ENCODE measurements at regions not wholly inside any gene's neighbourhood (a gene's known extent, or its start where the extent isn't known, plus 50 kb on each side); places are given as distances from the start of the nearest gene placed in this dataset.

GRCh38 chr6:163651426-163651825 is 236.9 kb downstream of the QKI start:
- Histone ChIP-seq H3K4me3 (ENCODE audit: low read depth, low read length) (no peak overlapping the region), H3K27me3 (ENCODE audit: control insufficient read depth, insufficient read depth, low read length) (no peaks in the 10 kb centered on the region), H3K9ac (ENCODE audit: low read length) (no peak overlapping the region)

GRCh38 chr6:163648868-163649267 is 234.3 kb downstream of the QKI start:
- H3K4me3 ChIP-seq (ENCODE audit: low read depth, low read length): no peak overlapping the region
- H3K4me1 ChIP-seq (ENCODE audit: control insufficient read depth, insufficient read depth, low read length): no peaks in the 10 kb centered on the region; the same call in 1 of the 2 replicates
- H3K9me3 ChIP-seq (ENCODE audit: control insufficient read depth, insufficient read depth, low read depth, low read length): no peaks in the 10 kb centered on the region
- no peak overlapping the region for H3K27ac ChIP-seq (ENCODE audit: low read depth, low read length)
- H3K9ac ChIP-seq (ENCODE audit: low read length): no peak overlapping the region
- H3K27me3 ChIP-seq (ENCODE audit: control insufficient read depth, insufficient read depth, low read length): no peaks in the 10 kb centered on the region
- no peaks in the 10 kb centered on the region for H3K36me3 ChIP-seq (ENCODE audit: control insufficient read depth, insufficient read depth, low read length)

More at GRCh38 chr6:163651426-163651825, 236.9 kb downstream of the QKI start:
- H3K9me3 ChIP-seq (ENCODE audit: control insufficient read depth, insufficient read depth, low read depth, low read length): no peaks in the 10 kb centered on the region
- H3K27ac ChIP-seq (ENCODE audit: low read depth, low read length): no peak overlapping the region
- H3K36me3 ChIP-seq (ENCODE audit: control insufficient read depth, insufficient read depth, low read length): no peaks in the 10 kb centered on the region
- H3K4me1 ChIP-seq (ENCODE audit: control insufficient read depth, insufficient read depth, low read length): no peaks in the 10 kb centered on the region; the same call in 1 of the 2 replicates

- H3K9me3 ChIP-seq (ENCODE audit: control insufficient read depth, insufficient read depth, low read depth, low read length): no peaks in the 10 kb centered on the region
- H3K4me1 ChIP-seq (ENCODE audit: control insufficient read depth, insufficient read depth, low read length): no peaks in the 10 kb centered on the region; the same call in 1 of the 2 replicates
- no peak overlapping the region for H3K9ac ChIP-seq (ENCODE audit: low read length)
- no peaks in the 10 kb centered on the region for H3K36me3 ChIP-seq (ENCODE audit: control insufficient read depth, insufficient read depth, low read length)
- H3K27me3 ChIP-seq (ENCODE audit: control insufficient read depth, insufficient read depth, low read length): no peaks in the 10 kb centered on the region
- no peak overlapping the region for H3K4me3 ChIP-seq (ENCODE audit: low read depth, low read length)
- no peak overlapping the region for H3K27ac ChIP-seq (ENCODE audit: low read depth, low read length)
These were observed 233.1 kb downstream of the QKI start for GRCh38 chr6:163647624-163648023.

- no peaks in the 10 kb centered on the region for H3K9me3 ChIP-seq (ENCODE audit: control insufficient read depth, insufficient read depth, low read depth, low read length)
- no peaks in the 10 kb centered on the region for H3K27me3 ChIP-seq (ENCODE audit: control insufficient read depth, insufficient read depth, low read length)
- no peaks in the 10 kb centered on the region for H3K36me3 ChIP-seq (ENCODE audit: control insufficient read depth, insufficient read depth, low read length)
- no peak overlapping the region for H3K27ac ChIP-seq (ENCODE audit: low read depth, low read length)
- H3K9ac ChIP-seq (ENCODE audit: low read length): no peak overlapping the region
- no peak overlapping the region for H3K4me3 ChIP-seq (ENCODE audit: low read depth, low read length)
- no peaks in the 10 kb centered on the region for H3K4me1 ChIP-seq (ENCODE audit: control insufficient read depth, insufficient read depth, low read length)
These were observed 232.3 kb downstream of the QKI start for GRCh38 chr6:163646866-163647265.

GRCh38 chr6:163646133-163646532 is 231.6 kb downstream of the QKI start:
- H3K9ac ChIP-seq (ENCODE audit: low read length): no peak overlapping the region
- no peaks in the 10 kb centered on the region for H3K36me3 ChIP-seq (ENCODE audit: control insufficient read depth, insufficient read depth, low read length)
- H3K4me3 ChIP-seq (ENCODE audit: low read depth, low read length): no peak overlapping the region
- no peaks in the 10 kb centered on the region for H3K4me1 ChIP-seq (ENCODE audit: control insufficient read depth, insufficient read depth, low read length)
- H3K27ac ChIP-seq (ENCODE audit: low read depth, low read length): no peak overlapping the region
- H3K9me3 ChIP-seq (ENCODE audit: control insufficient read depth, insufficient read depth, low read depth, low read length): no peaks in the 10 kb centered on the region
- H3K27me3 ChIP-seq (ENCODE audit: control insufficient read depth, insufficient read depth, low read length): no peaks in the 10 kb centered on the region

- no peaks in the 10 kb centered on the region for H3K9me3 ChIP-seq (ENCODE audit: control insufficient read depth, insufficient read depth, low read depth, low read length)
- no peak overlapping the region for H3K4me3 ChIP-seq (ENCODE audit: low read depth, low read length)
- no peaks in the 10 kb centered on the region for H3K4me1 ChIP-seq (ENCODE audit: control insufficient read depth, insufficient read depth, low read length)
- no peak overlapping the region for H3K9ac ChIP-seq (ENCODE audit: low read length)
- no peak overlapping the region for H3K27ac ChIP-seq (ENCODE audit: low read depth, low read length)
- no peaks in the 10 kb centered on the region for H3K27me3 ChIP-seq (ENCODE audit: control insufficient read depth, insufficient read depth, low read length)
- H3K36me3 ChIP-seq (ENCODE audit: control insufficient read depth, insufficient read depth, low read length): no peaks in the 10 kb centered on the region
These were observed 231.0 kb downstream of the QKI start for GRCh38 chr6:163645560-163645959.

GRCh38 chr6:163643866-163644265 is 229.3 kb downstream of the QKI start:
- no peaks in the 10 kb centered on the region for H3K4me1 ChIP-seq (ENCODE audit: control insufficient read depth, insufficient read depth, low read length)
- H3K27ac ChIP-seq (ENCODE audit: low read depth, low read length): no peak overlapping the region

GRCh38 chr6:163641706-163642105 is 227.2 kb downstream of the QKI start:
- Histone ChIP-seq H3K4me1 (ENCODE audit: control insufficient read depth, insufficient read depth, low read length) (no peaks in the 10 kb centered on the region), H3K9ac (ENCODE audit: low read length) (no peak overlapping the region), H3K4me3 (ENCODE audit: low read depth, low read length) (no peak overlapping the region), H3K9me3 (ENCODE audit: control insufficient read depth, insufficient read depth, low read depth, low read length) (no peaks in the 10 kb centered on the region), H3K27ac (ENCODE audit: low read depth, low read length) (no peak overlapping the region), H3K27me3 (ENCODE audit: control insufficient read depth, insufficient read depth, low read length) (no peaks in the 10 kb centered on the region), H3K36me3 (ENCODE audit: control insufficient read depth, insufficient read depth, low read length) (no peaks in the 10 kb centered on the region)

More at GRCh38 chr6:163643866-163644265, 229.3 kb downstream of the QKI start:
- H3K27me3 ChIP-seq (ENCODE audit: control insufficient read depth, insufficient read depth, low read length): no peaks in the 10 kb centered on the region
- no peaks in the 10 kb centered on the region for H3K36me3 ChIP-seq (ENCODE audit: control insufficient read depth, insufficient read depth, low read length)
- no peaks in the 10 kb centered on the region for H3K9me3 ChIP-seq (ENCODE audit: control insufficient read depth, insufficient read depth, low read depth, low read length)
- no peak overlapping the region for H3K4me3 ChIP-seq (ENCODE audit: low read depth, low read length)
- H3K9ac ChIP-seq (ENCODE audit: low read length): no peak overlapping the region

GRCh38 chr6:163640641-163641040 is 226.1 kb downstream of the QKI start:
- Histone ChIP-seq H3K27me3 (ENCODE audit: control insufficient read depth, insufficient read depth, low read length) (no peaks in the 10 kb centered on the region), H3K9ac (ENCODE audit: low read length) (no peak overlapping the region), H3K27ac (ENCODE audit: low read depth, low read length) (no peak overlapping the region), H3K9me3 (ENCODE audit: control insufficient read depth, insufficient read depth, low read depth, low read length) (no peaks in the 10 kb centered on the region), H3K4me1 (ENCODE audit: control insufficient read depth, insufficient read depth, low read length) (peaks cover 8% of the 10 kb centered on the region), H3K36me3 (ENCODE audit: control insufficient read depth, insufficient read depth, low read length) (no peaks in the 10 kb centered on the region), H3K4me3 (ENCODE audit: low read depth, low read length) (no peak overlapping the region)

GRCh38 chr6:163637524-163637923 is 223.0 kb downstream of the QKI start:
- Histone ChIP-seq H3K27me3 (ENCODE audit: control insufficient read depth, insufficient read depth, low read length) (no peaks in the 10 kb centered on the region), H3K4me1 (ENCODE audit: control insufficient read depth, insufficient read depth, low read length) (peaks cover 15% of the 10 kb centered on the region), H3K36me3 (ENCODE audit: control insufficient read depth, insufficient read depth, low read length) (no peaks in the 10 kb centered on the region), H3K27ac (ENCODE audit: low read depth, low read length) (no peak overlapping the region), H3K9me3 (ENCODE audit: control insufficient read depth, insufficient read depth, low read depth, low read length) (peaks cover 6% of the 10 kb centered on the region; the same call in 1 of the 2 replicates), H3K4me3 (ENCODE audit: low read depth, low read length) (no peak overlapping the region), H3K9ac (ENCODE audit: low read length) (no peak overlapping the region)

- Histone ChIP-seq H3K4me1 (ENCODE audit: control insufficient read depth, insufficient read depth, low read length) (peaks cover 15% of the 10 kb centered on the region), H3K27ac (ENCODE audit: low read depth, low read length) (no peak overlapping the region), H3K27me3 (ENCODE audit: control insufficient read depth, insufficient read depth, low read length) (no peaks in the 10 kb centered on the region), H3K4me3 (ENCODE audit: low read depth, low read length) (no peak overlapping the region), H3K9me3 (ENCODE audit: control insufficient read depth, insufficient read depth, low read depth, low read length) (peaks cover 9% of the 10 kb centered on the region; the same call in 1 of the 2 replicates), H3K9ac (ENCODE audit: low read length) (no peak overlapping the region), H3K36me3 (ENCODE audit: control insufficient read depth, insufficient read depth, low read length) (no peaks in the 10 kb centered on the region)
These were observed 221.3 kb downstream of the QKI start for GRCh38 chr6:163635731-163636364.
